ENCODE measurements at regions not wholly inside any gene's neighbourhood (a gene's known extent, or its start where the extent isn't known, plus 50 kb on each side); places are given as distances from the start of the nearest gene placed in this dataset.
A peak's percentile ranks its signal among the peaks of the same experiment; 100 is the strongest.
"Not testable (repeated sequence)": the region's sequence is repeated elsewhere in the genome, so short reads cannot be mapped to it uniquely, and the experiment has no call there.

- H3K9ac ChIP-seq (ENCODE audit: low read length); DNase-seq (ENCODE audit: low read depth); H3K27me3 ChIP-seq (replicated peaks; ENCODE audit: control insufficient read depth, insufficient read depth, low read length); H3K4me1 ChIP-seq (ENCODE audit: control insufficient read depth, insufficient read depth, low read length); H3K36me3 ChIP-seq (ENCODE audit: control insufficient read depth, insufficient read depth, low read length, severe bottlenecking); H3K9me3 ChIP-seq (ENCODE audit: control insufficient read depth, low read length); H3K4me3 ChIP-seq (ENCODE audit: low read length): not testable (repeated sequence)
These were observed 331.2 kb upstream of the RUNX1 start for GRCh38 chr21:35380304-35380703.

GRCh38 chr21:35378881-35379280 is 329.8 kb upstream of the RUNX1 start:
- Histone ChIP-seq H3K4me1 (ENCODE audit: control insufficient read depth, insufficient read depth, low read length) (peaks cover 11% of the 10 kb centered on the region), H3K36me3 (ENCODE audit: control insufficient read depth, insufficient read depth, low read length, severe bottlenecking) (no peaks in the 10 kb centered on the region), H3K27me3 (replicated peaks; ENCODE audit: control insufficient read depth, insufficient read depth, low read length) (no peaks in the 10 kb centered on the region), H3K9me3 (ENCODE audit: control insufficient read depth, low read length) (no peaks in the 10 kb centered on the region), H3K9ac (ENCODE audit: low read length) (no peak overlapping the region), H3K4me3 (ENCODE audit: low read length) (no peak overlapping the region)
- no peak for DNase-seq (ENCODE audit: low read depth)

- no peak for DNase-seq (ENCODE audit: low read depth)
- Histone ChIP-seq H3K9ac (ENCODE audit: low read length) (no peak overlapping the region), H3K27me3 (replicated peaks; ENCODE audit: control insufficient read depth, insufficient read depth, low read length) (no peaks in the 10 kb centered on the region), H3K4me3 (ENCODE audit: low read length) (no peak overlapping the region), H3K36me3 (ENCODE audit: control insufficient read depth, insufficient read depth, low read length, severe bottlenecking) (no peaks in the 10 kb centered on the region), H3K4me1 (ENCODE audit: control insufficient read depth, insufficient read depth, low read length) (peaks cover 11% of the 10 kb centered on the region), H3K9me3 (ENCODE audit: control insufficient read depth, low read length) (no peaks in the 10 kb centered on the region)
These were observed 328.5 kb upstream of the RUNX1 start for GRCh38 chr21:35377505-35378090.

GRCh38 chr21:35376406-35377135 is 327.5 kb upstream of the RUNX1 start:
- DNase-seq (ENCODE audit: low read depth) = no peak
- no peaks in the 10 kb centered on the region for H3K36me3 ChIP-seq (ENCODE audit: control insufficient read depth, insufficient read depth, low read length, severe bottlenecking)
- no peaks in the 10 kb centered on the region for H3K27me3 ChIP-seq (replicated peaks; ENCODE audit: control insufficient read depth, insufficient read depth, low read length)
- H3K9me3 ChIP-seq (ENCODE audit: control insufficient read depth, low read length) = no peaks in the 10 kb centered on the region
- peaks cover 11% of the 10 kb centered on the region for H3K4me1 ChIP-seq (ENCODE audit: control insufficient read depth, insufficient read depth, low read length)
- no peak overlapping the region for H3K9ac ChIP-seq (ENCODE audit: low read length)
- H3K4me3 ChIP-seq (ENCODE audit: low read length) = no peak overlapping the region

GRCh38 chr21:35375115-35375514 is 326.0 kb upstream of the RUNX1 start:
- H3K36me3 ChIP-seq (ENCODE audit: control insufficient read depth, insufficient read depth, low read length, severe bottlenecking) = no peaks in the 10 kb centered on the region
- H3K4me1 ChIP-seq (ENCODE audit: control insufficient read depth, insufficient read depth, low read length) = peaks cover 11% of the 10 kb centered on the region
- H3K9ac ChIP-seq (ENCODE audit: low read length) = no peak overlapping the region
- H3K4me3 ChIP-seq (ENCODE audit: low read length) = no peak overlapping the region
- H3K9me3 ChIP-seq (ENCODE audit: control insufficient read depth, low read length) = no peaks in the 10 kb centered on the region
- DNase-seq (ENCODE audit: low read depth) = peak; percentile 27
- no peaks in the 10 kb centered on the region for H3K27me3 ChIP-seq (replicated peaks; ENCODE audit: control insufficient read depth, insufficient read depth, low read length)

GRCh38 chr21:35373998-35374397 is 324.9 kb upstream of the RUNX1 start:
- Histone ChIP-seq H3K4me3 (ENCODE audit: low read length) (no peak overlapping the region), H3K4me1 (ENCODE audit: control insufficient read depth, insufficient read depth, low read length) (peaks cover 11% of the 10 kb centered on the region), H3K36me3 (ENCODE audit: control insufficient read depth, insufficient read depth, low read length, severe bottlenecking) (no peaks in the 10 kb centered on the region), H3K27me3 (replicated peaks; ENCODE audit: control insufficient read depth, insufficient read depth, low read length) (no peaks in the 10 kb centered on the region), H3K9me3 (ENCODE audit: control insufficient read depth, low read length) (no peaks in the 10 kb centered on the region), H3K9ac (ENCODE audit: low read length) (no peak overlapping the region)
- DNase-seq (ENCODE audit: low read depth) = no peak

GRCh38 chr21:35372201-35372600 is 323.1 kb upstream of the RUNX1 start:
- H3K9me3 ChIP-seq (ENCODE audit: control insufficient read depth, low read length) = no peaks in the 10 kb centered on the region
- H3K4me1 ChIP-seq (ENCODE audit: control insufficient read depth, insufficient read depth, low read length) = peaks cover 22% of the 10 kb centered on the region
- no peak for DNase-seq (ENCODE audit: low read depth)

GRCh38 chr21:35370671-35371070 is 321.6 kb upstream of the RUNX1 start:
- no peak overlapping the region for H3K9ac ChIP-seq (ENCODE audit: low read length)
- H3K36me3 ChIP-seq (ENCODE audit: control insufficient read depth, insufficient read depth, low read length, severe bottlenecking) = no peaks in the 10 kb centered on the region
- no peak for DNase-seq (ENCODE audit: low read depth)
- H3K27me3 ChIP-seq (replicated peaks; ENCODE audit: control insufficient read depth, insufficient read depth, low read length) = no peaks in the 10 kb centered on the region
- peaks cover 31% of the 10 kb centered on the region for H3K4me1 ChIP-seq (ENCODE audit: control insufficient read depth, insufficient read depth, low read length)
- H3K4me3 ChIP-seq (ENCODE audit: low read length) = no peak overlapping the region
- H3K9me3 ChIP-seq (ENCODE audit: control insufficient read depth, low read length) = no peaks in the 10 kb centered on the region

More at GRCh38 chr21:35372201-35372600, 323.1 kb upstream of the RUNX1 start:
- no peaks in the 10 kb centered on the region for H3K36me3 ChIP-seq (ENCODE audit: control insufficient read depth, insufficient read depth, low read length, severe bottlenecking)
- no peak overlapping the region for H3K4me3 ChIP-seq (ENCODE audit: low read length)
- no peak overlapping the region for H3K9ac ChIP-seq (ENCODE audit: low read length)
- H3K27me3 ChIP-seq (replicated peaks; ENCODE audit: control insufficient read depth, insufficient read depth, low read length) = no peaks in the 10 kb centered on the region

GRCh38 chr21:35370071-35370470 is 321.0 kb upstream of the RUNX1 start:
- H3K27me3 ChIP-seq (replicated peaks; ENCODE audit: control insufficient read depth, insufficient read depth, low read length) = no peaks in the 10 kb centered on the region
- DNase-seq (ENCODE audit: low read depth) = no peak
- no peaks in the 10 kb centered on the region for H3K36me3 ChIP-seq (ENCODE audit: control insufficient read depth, insufficient read depth, low read length, severe bottlenecking)
- H3K9me3 ChIP-seq (ENCODE audit: control insufficient read depth, low read length) = no peaks in the 10 kb centered on the region
- no peak overlapping the region for H3K9ac ChIP-seq (ENCODE audit: low read length)
- peaks cover 26% of the 10 kb centered on the region for H3K4me1 ChIP-seq (ENCODE audit: control insufficient read depth, insufficient read depth, low read length)
- no peak overlapping the region for H3K4me3 ChIP-seq (ENCODE audit: low read length)

- no peak overlapping the region for H3K4me3 ChIP-seq (ENCODE audit: low read length)
These were observed 319.2 kb upstream of the RUNX1 start for GRCh38 chr21:35368326-35368725.

GRCh38 chr21:35367553-35367952 is 318.5 kb upstream of the RUNX1 start:
- no peaks in the 10 kb centered on the region for H3K36me3 ChIP-seq (ENCODE audit: control insufficient read depth, insufficient read depth, low read length, severe bottlenecking)
- H3K9ac ChIP-seq (ENCODE audit: low read length) = peak overlapping the region; percentile 78
- H3K4me1 ChIP-seq (ENCODE audit: control insufficient read depth, insufficient read depth, low read length) = peaks cover 22% of the 10 kb centered on the region
- no peaks in the 10 kb centered on the region for H3K9me3 ChIP-seq (ENCODE audit: control insufficient read depth, low read length)
- no peaks in the 10 kb centered on the region for H3K27me3 ChIP-seq (replicated peaks; ENCODE audit: control insufficient read depth, insufficient read depth, low read length)
- peak overlapping the region; percentile 36 for H3K4me3 ChIP-seq (ENCODE audit: low read length)
- DNase-seq (ENCODE audit: low read depth) = no peak

More at GRCh38 chr21:35368326-35368725, 319.2 kb upstream of the RUNX1 start:
- no peak for DNase-seq (ENCODE audit: low read depth)
- no peaks in the 10 kb centered on the region for H3K9me3 ChIP-seq (ENCODE audit: control insufficient read depth, low read length)
- H3K9ac ChIP-seq (ENCODE audit: low read length) = no peak overlapping the region
- H3K27me3 ChIP-seq (replicated peaks; ENCODE audit: control insufficient read depth, insufficient read depth, low read length) = no peaks in the 10 kb centered on the region
- H3K36me3 ChIP-seq (ENCODE audit: control insufficient read depth, insufficient read depth, low read length, severe bottlenecking) = no peaks in the 10 kb centered on the region
- peaks cover 22% of the 10 kb centered on the region for H3K4me1 ChIP-seq (ENCODE audit: control insufficient read depth, insufficient read depth, low read length)
